H1 (cell line): ENCODE measurements at regions not wholly inside any gene's neighbourhood (a gene's known extent, or its start where the extent isn't known, plus 50 kb on each side); places are given as distances from the start of the nearest gene placed in this dataset.

ENCODE experiments used
- BACH1 ChIP-seq: IDR thresholded peaks from 2 replicates; pipeline ENCODE4 v1.6.1; 2012; ENCODE audit warnings: low read length, improper control_type of control experiment
- CEBPB ChIP-seq: IDR thresholded peaks from 2 replicates; pipeline ENCODE4 v1.6.1; 2012; ENCODE audit warnings: low read depth, low read length
- JUND ChIP-seq: IDR thresholded peaks from 2 replicates; pipeline ENCODE4 v1.6.1; 2011; ENCODE audit warnings: mild to moderate bottlenecking, improper control_type of control experiment, low read length
- NANOG ChIP-seq: IDR thresholded peaks from 2 replicates; pipeline ENCODE4 v1.6.1; 2011; ENCODE audit warnings: low read length, low read depth, mild to moderate bottlenecking, inconsistent platforms; ENCODE audit not compliant: insufficient read depth, poor library complexity, severe bottlenecking
- POLR2A ChIP-seq, 2 experiments: IDR thresholded peaks; 1 replicate in 1 of 2; 2 replicates in 1 of 2; pipeline ENCODE4 v1.6.1; 2011; ENCODE audit warnings: low read depth in 2 of 2, low read length in 2 of 2, mild to moderate bottlenecking in 2 of 2; ENCODE audit errors: control extremely low read depth in 1 of 2
- SP4 ChIP-seq: IDR thresholded peaks from 2 replicates; pipeline ENCODE4 v1.6.1; 2012; ENCODE audit warnings: low read length, inconsistent platforms

DNA sequence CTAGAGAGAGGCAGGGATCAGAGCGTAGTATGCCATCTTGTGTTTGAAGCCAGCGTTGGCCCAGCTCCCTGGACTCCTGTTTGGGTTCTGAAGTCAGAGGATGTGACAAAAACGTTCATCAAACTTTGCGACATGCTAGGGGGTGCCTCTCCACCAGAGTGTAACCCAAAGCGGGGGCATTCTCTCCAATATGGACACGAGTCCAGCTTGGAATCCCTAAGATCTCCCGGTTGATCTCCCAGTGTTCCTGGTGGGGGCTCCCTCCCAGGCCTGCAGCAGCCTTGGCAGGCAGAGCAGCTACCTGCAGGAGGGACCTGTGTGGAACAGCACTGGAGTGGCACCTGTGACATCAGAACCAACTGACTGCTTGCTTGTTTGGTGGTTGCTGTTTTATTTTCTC is 218.8 kb upstream of the ECI2 start (continued):
- no peak for TF ChIP-seq NANOG
- no peak for TF ChIP-seq SP4
- no peak for TF ChIP-seq JUND
- TF ChIP-seq CEBPB, result no peak
- TF ChIP-seq POLR2A (IDR thresholded peaks at IDR 0.05; ENCODE audit: control extremely low read depth in 1 of 2, low read depth in 2 of 2, low read length in 2 of 2), result no peak
- TF ChIP-seq BACH1, result no peak
